ENCODE measurements at regions not wholly inside any gene's neighbourhood (a gene's known extent, or its start where the extent isn't known, plus 50 kb on each side); places are given as distances from the start of the nearest gene placed in this dataset.

DNA sequence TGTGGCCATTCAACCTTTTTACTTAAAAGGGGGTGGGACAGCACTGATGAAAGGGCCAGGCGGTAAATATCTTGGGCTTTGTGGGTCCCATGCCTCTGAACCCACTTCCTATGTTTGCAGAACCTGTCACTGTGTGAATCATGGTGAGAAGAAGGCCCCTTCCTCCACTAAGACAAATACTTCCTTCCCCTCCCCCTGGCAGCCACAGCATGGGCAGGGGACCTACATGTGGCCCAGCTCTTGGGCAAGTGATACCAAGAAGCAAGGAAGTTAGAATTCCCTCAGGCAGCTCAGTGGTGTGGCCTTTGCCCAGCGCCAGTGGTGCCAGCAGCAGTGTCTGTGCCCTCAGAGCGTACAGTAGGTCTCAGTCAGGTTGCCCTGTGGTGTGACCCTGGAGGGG lies 168.6 kb downstream of the TRIM33 start:
- DNase-seq: peak; percentile 60

DNA sequence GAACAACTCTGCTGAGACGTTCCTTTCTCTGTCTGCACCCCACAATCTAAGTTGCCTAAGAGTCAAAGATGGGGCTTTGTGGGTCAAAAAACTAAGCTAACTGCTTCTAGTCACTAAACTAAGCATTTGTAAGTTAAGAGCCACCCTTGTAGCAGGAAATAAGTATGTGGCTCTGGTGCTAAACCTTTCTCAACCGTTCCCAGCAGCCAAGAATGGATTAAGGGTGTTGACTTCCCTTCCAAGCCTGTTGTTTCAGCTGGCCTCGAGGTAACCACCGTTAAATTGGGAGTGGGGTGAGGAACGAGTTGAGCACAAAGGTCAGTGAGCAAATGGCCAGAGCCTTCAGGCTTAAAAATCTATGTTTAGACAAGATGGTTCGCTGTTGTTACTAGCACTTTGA lies 169.1 kb downstream of the TRIM33 start:
- no peak for DNase-seq

DNA sequence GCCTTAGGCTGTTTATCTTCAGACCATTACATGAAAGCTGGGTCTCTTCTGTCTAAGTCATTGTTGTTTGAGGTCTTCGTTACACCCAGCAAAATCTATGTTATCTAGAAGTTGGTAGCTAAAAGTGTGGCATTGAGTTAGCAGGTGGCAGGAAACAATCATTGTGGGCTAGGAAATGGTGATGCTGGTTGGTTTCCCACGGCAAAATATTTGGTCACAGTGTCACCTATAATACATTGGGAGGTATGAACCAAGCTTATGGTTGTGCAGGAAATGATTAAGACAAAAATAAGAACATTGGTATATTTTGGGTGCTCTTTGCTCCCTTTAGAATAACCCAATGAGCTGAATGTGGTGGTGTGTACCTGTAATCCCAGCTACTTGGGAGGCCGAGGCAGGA lies 169.7 kb downstream of the TRIM33 start:
- DNase-seq: peak; percentile 50

DNA sequence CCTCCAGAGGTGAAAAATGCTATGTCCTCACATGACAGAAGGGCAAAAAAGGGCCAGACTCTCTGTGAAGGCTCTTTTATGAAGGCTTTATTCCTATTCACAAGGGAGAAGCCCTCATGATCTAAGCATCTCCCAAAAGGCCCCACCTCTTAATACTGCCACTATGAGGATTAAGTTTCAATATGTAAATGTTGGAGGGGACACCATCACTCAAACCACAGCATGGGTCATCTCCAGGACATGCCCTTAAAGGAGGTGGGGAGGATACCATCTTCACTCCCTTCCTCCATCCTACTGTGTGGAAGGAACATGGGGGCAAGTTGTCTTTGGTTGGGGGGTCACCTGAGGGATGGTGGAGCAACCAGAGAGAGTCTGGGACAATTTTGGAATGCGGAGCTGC lies 170.1 kb downstream of the TRIM33 start:
- no peak for DNase-seq

DNA sequence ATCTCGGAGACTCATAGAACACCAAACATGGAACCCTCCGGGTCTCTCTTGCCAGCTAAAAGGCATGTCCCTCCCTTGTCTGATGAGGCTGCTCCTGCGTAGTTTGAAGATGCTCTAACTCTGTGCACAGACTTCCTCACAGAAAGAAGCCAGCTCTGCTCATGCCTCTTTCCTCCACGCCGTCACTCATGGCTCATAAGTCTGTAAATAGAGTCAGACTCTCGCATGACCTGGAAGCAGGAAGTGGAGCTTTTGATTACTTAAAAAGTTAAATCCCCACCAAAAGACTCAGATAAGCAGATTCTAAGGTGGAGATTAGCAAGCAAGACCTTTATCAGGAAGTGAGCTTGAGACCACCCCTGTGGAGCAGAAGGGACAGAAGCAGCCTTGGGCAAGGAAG lies 171.6 kb downstream of the TRIM33 start:
- peak; percentile 42 for DNase-seq

DNA sequence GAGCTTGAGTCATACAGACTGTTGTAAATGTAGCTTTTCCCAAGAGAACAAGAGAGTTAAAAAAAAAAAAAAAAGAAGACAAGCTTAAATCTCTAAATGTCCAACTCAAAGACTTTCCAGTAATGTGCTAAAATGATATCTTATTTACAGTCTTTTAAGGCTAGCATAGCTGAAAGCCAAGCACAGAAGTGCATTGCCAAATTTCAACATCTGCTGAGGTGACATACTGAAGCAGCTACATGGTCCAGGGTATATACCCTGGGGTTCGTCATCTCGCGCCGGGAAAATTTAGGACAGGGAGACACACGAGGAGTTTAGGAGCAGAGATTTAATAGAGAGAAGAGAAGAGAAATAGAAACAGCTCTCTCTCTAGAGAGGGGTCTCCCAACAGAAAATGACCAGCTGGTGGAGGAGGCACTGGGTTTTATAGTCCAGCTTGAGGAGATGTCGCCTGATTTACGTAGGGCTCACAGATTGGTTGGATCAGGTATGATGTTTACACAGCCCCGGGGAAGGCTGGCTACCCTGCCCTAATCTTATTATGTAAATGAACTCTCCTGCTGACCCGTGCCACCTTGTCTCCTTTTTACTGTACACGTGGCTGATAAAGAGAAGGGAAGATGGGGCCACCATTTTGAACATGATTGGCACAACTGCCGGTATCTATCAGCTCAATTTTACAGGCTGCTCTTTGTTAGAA lies 172.7 kb downstream of the TRIM33 start:
- no peak for DNase-seq

DNA sequence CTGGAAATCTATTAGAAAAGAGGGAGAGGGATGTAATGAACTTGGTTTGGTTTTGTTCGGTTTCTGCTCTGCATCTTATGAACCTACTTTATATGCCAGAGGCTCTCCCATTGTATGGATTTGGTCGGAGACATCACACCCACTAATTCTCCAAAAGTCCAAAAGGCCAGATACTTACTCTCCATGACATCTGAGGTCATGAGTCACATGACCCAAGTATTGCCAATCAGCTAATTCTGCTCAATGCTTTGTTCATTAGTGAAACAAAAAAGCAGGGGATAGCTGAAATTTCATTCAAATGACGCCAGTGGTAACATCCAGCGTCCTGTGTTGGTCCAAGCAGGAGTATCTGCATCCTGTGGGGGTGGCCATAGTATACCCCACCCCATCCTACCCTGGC lies 173.6 kb downstream of the TRIM33 start:
- DNase-seq: no peak

DNA sequence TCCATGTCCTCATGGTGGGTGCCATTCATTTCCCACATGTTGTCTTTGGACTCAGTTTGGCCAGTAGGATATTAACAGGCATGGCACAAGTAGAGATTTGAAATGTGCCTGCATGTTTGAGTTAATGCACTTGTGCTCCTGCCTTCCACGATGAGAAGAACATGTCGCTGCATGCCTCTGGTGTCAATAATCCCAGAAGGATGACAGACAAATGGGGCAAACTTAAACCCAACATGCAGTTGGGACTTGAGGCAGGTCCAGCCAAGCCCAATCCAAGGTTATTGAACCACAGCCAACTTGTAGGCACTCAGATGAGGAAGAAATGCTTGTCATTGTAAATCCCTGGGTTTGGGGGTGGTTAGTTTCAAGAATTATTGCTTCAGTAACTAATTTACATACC lies 174.6 kb downstream of the TRIM33 start:
- DNase-seq: no peak

DNA sequence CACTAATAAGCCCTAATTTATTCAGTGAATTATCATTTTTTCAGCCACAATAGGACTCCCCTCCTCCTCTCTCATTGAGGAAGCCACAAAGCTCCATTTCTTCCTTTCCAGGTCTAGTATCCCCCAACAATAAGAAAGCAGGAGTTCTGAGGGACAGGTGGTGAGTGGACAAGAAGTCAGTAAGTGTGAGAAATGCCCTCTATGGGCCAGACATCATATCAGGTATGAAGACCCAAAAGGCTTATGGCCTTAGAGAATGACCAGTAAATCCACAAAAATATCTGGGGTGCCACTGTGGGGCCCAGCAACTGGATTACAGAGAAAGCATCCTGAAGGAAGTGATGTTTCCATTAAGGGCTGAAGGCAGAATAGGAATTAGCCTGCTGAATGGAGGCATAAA lies 175.7 kb downstream of the TRIM33 start:
- DNase-seq: no peak

DNA sequence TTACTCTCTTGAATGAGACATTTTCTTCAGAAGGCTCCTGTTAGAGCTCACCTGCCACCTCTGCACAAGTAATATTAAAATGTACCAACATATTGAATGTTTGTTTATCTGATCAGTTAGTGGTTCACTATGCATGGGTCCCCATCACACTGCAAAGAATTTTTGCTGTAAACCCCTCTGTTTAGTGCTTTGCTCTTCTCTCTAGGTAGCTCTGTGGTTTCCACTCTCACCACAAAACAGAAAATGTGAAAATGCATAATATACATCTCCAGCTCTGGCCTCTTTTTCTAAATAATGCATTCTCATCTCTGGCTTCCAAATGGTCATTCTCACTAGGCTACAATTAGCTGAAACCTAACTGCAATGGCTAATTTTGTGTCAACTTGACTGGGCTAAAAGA lies 176.7 kb downstream of the TRIM33 start:
- DNase-seq: no peak

DNA sequence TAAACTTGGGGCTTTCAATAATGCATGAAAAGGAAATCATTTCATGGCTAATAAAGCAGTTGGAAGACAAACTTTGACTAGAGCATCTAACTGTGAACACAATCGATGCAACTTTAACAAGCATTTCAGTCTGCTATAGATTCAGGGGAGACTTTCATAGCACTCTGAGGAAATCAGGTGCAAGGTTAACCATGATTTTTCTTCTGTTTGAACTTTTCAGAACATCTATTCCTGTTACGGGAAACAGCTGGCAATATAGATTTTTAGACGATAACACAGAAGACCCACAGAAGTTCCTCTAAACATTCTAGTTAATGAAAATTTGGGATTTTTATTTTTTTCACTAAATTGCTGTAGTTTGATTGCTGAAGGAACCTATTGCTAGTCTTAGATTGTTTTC lies 177.3 kb downstream of the TRIM33 start:
- no peak for DNase-seq

DNA sequence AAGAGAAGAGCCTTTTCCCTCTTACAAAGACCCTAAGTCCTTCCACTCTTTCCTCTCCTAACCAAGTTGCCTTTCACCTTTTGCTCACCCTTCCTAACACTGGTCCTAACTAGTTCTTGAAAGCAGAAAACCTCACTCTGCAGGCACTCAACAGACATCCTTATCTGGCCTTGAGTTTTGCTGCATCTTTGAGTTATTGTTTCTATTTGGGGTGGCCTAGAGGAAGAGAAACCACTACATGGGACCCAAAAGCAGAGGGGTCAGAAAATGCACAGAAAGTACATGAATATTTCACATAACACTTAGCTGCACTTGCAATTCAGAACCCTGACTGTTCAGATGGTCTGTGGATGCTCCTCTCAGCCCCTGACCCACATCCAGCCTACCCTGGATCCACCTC lies 178.3 kb upstream of the SYT6 start:
- no peak for DNase-seq

DNA sequence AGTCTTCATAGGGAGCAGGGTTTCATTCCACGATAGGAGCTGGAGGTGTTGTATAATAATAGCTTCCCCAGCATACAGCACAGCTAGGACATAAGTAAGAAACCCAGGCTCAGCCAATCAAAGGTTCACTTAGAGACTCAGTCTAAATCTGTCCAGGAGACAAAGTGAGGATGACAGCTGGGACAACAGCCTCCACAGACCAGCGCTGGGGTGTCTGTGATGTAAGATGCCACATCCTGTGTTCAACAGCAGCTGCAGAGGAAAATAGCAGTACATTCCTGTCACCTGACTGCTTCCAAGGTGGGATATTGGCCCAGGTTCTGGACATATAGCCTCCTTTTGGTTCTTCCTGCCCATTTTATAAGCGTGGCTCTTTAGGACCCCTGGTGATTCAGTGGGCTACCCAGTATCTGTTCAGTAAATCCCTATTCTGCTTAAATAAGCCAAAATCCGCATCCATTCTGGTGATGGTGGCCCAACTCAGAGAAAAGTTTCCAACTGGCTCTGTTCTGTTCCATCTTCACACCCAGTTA lies 176.8 kb upstream of the SYT6 start:
- DNase-seq: peak; percentile 57

DNA sequence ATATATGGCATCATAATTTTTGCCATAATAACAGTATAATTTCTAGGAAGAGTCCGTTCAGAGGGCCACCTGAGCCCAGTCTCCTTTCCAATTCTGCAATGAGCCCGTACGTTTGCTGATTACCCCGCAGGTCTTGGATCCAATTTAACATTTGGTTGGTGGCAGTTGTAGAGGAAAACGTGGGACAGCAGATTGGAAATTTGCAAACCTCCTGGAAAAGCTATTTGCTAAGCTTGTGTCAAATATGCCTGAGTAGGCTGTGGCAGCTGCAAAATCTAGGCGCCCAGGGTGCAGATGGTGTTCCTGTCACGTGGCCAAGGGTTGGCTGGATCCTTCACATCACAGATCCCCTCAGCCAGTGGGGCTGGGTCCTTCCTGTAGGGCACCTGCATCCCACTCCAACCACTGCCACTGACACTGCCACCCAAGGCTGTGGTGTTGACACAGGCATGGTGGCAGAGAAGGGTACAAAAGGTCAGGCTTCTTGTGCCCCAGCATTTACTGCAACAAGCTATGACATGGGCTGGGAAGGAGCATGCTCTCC lies 174.8 kb upstream of the SYT6 start:
- no peak for DNase-seq

DNA sequence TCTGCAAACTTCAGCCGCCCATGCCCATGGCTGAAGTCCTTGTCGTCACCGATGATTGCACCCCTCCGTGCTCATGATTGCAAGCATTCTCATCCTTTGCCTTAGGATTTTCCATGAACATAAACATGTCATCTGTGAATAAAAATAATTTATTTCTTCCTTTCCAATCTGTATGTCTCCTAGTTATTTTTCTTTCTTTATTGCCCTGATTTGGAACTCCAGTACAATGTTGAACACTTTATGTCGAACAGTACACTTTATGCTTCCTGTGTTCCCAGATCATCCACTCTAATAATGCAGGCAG lies 170.9 kb upstream of the SYT6 start:
- DNase-seq: no peak

DNA sequence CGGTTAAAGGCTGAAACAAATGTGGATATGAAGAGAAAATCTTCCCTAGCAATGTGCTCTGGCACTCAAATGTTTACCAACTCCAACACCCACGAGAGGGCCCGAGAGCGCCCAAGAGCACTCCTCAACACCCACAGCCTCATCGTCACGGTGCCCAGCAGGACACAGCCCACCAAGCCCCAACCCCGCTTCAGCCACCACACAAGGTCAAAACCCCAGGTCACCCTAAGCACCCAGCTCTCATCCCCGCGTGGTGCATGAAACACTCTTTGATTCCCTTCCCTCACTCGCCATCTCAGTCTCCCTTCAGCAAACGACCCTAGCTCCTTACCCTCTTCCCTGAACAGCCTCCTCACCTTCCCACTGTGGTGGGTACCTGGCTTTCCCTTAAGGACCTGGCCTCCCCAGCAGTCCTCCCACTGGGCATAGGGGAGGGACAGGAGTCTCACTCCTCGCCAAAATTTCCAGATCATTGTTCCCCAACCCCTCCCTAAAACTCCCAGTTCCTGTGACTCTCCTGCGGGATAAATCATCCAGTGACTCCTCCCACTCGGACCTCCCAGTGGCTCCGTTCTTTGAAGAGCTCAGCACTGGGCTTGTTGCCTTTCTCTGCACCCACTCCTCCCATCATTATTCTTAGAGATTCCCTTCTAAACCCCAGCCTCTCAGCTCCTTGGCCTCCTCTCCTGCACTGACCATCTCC lies 170.4 kb upstream of the SYT6 start:
- DNase-seq: no peak

DNA sequence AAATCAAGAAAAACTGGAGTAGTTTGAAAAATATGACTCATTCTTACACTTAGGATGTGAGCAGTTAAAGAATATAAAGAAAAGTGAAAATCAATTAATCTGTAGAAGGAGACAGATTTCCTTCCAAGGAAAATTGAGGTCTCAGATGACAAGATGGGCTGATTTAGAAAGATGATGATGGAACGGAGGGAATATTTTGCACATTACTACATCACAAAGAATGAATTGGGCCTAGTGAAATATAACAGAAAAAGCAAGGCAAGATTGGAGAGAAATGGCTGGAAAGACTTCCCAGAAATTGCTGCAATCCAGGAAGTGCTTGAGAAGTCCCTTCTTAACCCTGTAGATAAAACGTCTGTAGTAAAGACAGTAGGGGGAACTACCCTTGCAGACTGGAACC lies 169.1 kb upstream of the SYT6 start:
- no peak for DNase-seq

DNA sequence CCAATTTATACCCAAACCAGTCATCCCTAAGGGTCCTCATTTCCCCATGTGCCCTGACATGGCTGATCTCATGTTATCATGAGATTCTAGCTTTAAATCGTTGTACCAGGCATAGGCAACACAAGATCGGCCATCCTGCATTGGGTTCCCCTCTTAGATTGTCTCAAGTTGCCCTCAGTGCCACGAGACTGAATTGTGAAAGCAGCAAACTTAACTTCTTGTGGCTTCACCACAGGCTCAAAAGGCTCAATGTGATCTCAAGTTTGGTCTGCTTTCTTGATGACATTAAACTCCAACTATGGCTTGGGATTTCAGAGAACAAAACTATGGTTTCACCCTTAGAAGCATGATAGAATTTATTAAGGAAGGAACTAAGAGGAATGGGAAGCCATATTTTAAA lies 168.5 kb upstream of the SYT6 start:
- DNase-seq: no peak

DNA sequence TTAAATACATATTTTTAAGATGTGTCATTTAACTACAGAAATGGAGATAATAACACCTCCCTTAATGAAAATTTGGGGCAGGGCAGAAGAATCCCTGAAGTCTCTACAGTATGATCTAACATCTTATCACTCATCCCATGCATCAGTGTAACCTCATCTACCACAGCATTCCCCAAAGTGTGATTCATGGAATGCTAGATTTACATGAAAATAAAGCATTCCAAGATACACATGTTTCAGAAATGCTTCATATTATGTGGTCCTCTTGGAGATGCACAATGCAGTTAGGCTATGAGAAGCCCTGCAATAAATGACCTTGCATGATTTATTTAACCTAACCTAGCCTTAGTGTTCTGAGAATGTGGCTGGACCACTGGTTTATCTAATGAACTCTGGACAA lies 166.9 kb upstream of the SYT6 start:
- DNase-seq: no peak

DNA sequence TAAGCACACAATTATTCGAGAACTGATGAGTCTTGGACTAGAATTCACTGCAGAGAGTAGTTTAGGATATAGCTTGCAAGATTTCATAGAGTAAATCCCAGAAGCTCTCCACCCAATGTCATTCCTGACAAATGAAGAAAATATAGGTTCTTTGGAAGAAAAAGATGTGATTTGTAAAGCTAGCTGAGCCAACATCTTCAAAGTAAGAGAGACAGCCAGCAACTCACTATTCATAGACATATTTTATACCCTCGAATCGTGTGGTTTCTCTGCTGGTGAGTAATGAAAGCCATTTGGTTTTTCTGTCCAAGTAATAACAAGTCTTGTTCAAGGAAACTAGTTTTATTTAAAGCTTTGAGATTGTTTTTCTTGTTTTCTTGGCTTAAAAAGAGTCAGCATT lies 165.7 kb upstream of the SYT6 start:
- no peak for DNase-seq

DNA sequence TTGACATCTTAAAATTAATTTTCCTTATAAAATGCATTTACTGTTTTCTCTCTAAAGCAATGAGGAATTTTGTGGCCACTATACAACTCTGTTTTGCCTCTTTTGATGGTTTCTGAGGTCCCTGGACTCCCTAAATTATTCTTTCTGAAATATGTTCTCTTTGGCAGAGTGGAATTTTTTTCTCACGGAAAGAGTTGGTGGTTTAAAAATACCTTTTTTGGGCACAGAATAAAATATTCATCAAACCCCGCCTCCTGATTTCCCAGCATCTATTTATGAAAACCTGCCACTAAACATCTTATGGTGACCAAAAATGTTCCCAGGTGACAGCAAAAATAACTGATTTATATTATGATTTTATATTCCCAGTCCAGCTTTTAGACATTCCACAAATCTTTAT lies 165.3 kb upstream of the SYT6 start:
- no peak for DNase-seq

DNA sequence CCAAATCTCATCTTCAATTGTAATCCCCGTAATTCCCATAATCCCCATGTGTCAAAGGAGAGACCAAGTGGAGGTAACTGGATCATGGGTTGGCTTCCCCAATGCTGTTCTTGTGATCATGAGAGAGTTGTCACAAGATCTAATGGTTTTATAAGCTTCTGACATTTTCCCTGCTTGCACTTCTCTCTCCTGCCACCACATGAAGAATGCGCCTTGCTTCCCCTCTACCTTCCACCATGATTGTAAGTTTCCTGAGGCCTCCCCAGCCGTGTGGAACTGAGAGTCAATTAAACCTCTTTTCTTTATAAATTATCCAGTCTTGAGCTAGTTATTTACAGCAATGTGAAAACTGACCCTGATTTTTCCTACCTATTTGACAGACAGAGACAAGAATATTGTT lies 162.5 kb upstream of the SYT6 start:
- no peak for DNase-seq

DNA sequence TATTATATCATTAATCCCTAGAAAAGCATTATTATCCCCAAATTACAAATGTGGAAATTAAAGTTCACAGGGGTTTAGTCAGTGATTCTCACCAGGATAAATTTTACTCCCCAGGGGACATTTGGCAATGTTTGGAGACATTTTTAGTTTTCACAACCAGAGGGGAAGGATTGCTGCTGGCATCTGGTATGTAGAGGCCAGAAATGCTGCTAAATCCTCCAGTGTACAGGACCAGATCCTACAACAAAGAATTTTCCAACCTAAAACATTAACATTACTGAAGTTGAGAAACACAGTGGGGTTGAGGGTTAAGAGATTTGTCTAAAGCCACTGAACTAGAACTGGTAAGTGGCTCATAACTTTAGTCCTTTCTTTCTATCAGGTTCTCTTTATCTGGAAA lies 162.0 kb upstream of the SYT6 start:
- no peak for DNase-seq

DNA sequence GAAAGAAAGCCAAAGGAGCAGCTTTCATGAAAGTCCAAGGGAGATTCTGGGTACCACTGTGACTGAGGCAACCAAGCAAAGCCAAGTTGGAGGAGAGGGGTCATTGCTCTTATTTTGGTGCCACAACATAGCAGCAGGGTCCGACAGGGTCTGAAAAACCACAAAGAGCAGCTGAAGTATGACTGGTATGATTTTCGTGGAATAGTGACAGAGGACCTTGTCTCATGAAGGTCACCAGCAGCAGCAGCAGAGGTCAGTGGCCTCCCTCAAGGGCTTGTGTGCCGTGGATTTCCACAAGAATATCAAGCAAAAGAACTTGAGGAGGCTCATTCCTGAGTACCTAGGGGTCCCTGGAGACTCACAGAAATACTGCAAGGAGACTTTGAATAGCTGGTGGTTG lies 160.9 kb upstream of the SYT6 start:
- no peak for DNase-seq

DNA sequence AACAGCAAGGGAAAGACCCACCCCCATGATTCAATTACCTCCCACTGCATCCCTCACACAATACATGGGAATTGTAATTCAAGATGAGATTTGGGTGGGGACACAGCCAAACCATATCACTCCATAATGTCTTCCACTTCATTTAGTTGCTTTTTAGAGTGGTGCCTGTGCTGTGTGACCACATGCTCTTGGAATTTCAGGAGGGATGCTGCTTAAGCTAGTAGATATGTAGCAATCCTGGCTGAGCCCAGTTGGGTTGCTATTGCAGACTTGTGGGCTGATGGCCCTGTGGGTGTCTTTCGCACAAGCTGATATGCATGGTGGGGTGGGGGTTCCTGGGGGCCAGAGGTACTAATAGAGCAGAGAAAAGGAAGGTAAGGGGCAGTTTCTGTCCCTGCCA lies 160.4 kb upstream of the SYT6 start:
- DNase-seq: no peak

Data from CD4-positive, alpha-beta T cell treated with Interleukin-17A for 4 hours (primary cell).